Mesenchymal stem cell (in vitro differentiated cells and primary cell): ENCODE measurements at regions not wholly inside any gene's neighbourhood (a gene's known extent, or its start where the extent isn't known, plus 50 kb on each side); places are given as distances from the start of the nearest gene placed in this dataset.

Source experiments
- DNase-seq: peaks from one replicate; pipeline ENCODE4 v3.0.0-alpha.2; 2013
- H2AFZ ChIP-seq: one replicate; pipeline ENCODE4 v1.6.1; 2013; ENCODE audit warnings: low read depth, mild to moderate bottlenecking, control low read depth, inconsistent platforms, low read length, moderate library complexity
- H2AK5ac ChIP-seq: 2 replicates; pipeline ENCODE4 v1.6.1; 2013; ENCODE audit warnings: low read length, moderate library complexity, mild to moderate bottlenecking, inconsistent platforms; ENCODE audit not compliant: severe bottlenecking
- H2BK120ac ChIP-seq: one replicate; pipeline ENCODE4 v1.6.1; 2013; ENCODE audit warnings: low read depth, mild to moderate bottlenecking, inconsistent platforms, low read length, moderate library complexity
- H2BK12ac ChIP-seq, 2 experiments: one replicate each; pipeline ENCODE4 v1.6.1; 2013; ENCODE audit warnings: inconsistent platforms in 2 of 2, low read length in 2 of 2, mild to moderate bottlenecking in 2 of 2, moderate library complexity in 2 of 2, control low read depth in 1 of 2
- H2BK15ac ChIP-seq: one replicate; pipeline ENCODE4 v1.6.1; 2013; ENCODE audit warnings: mild to moderate bottlenecking, low read depth, inconsistent platforms; ENCODE audit not compliant: poor library complexity, severe bottlenecking
- H2BK5ac ChIP-seq: 2 replicates; pipeline ENCODE4 v1.6.1; 2013; ENCODE audit warnings: low read depth, mild to moderate bottlenecking, low read length, control low read depth, inconsistent platforms; ENCODE audit not compliant: poor library complexity, severe bottlenecking
- H3K14ac ChIP-seq, 2 experiments: one replicate each; pipeline ENCODE4 v1.6.1; 2013; ENCODE audit warnings: inconsistent platforms in 2 of 2, low read length in 2 of 2, control low read depth in 1 of 2, mild to moderate bottlenecking in 1 of 2, moderate library complexity in 1 of 2
- H3K18ac ChIP-seq, 2 experiments: one replicate each; pipeline ENCODE4 v1.6.1; 2013; ENCODE audit warnings: inconsistent platforms in 2 of 2, low read length in 2 of 2, control low read depth in 1 of 2, low read depth in 1 of 2, mild to moderate bottlenecking in 1 of 2
- H3K23ac ChIP-seq, 2 experiments: one replicate each; pipeline ENCODE4 v1.6.1; 2013; ENCODE audit warnings: inconsistent platforms in 2 of 2, low read length in 2 of 2, mild to moderate bottlenecking in 2 of 2, moderate library complexity in 2 of 2, control low read depth in 1 of 2
- H3K27ac ChIP-seq: 2 replicates; pipeline ENCODE4 v1.5.1; 2013; ENCODE audit warnings: mild to moderate bottlenecking, moderate library complexity, low read length, control low read depth, inconsistent platforms; ENCODE audit not compliant: poor library complexity, severe bottlenecking
- H3K27me3 ChIP-seq, 2 experiments: 2 replicates each; pipeline versions ENCODE4 v1.6.1 to v1.7.0; 2013; ENCODE audit warnings: low read length in 2 of 2, mild to moderate bottlenecking in 2 of 2, moderate library complexity in 2 of 2, control low read depth in 1 of 2, inconsistent platforms in 1 of 2; ENCODE audit not compliant: control insufficient read depth in 1 of 2, insufficient read depth in 1 of 2
- H3K36me3 ChIP-seq, 2 experiments: 2 replicates each; pipeline versions ENCODE4 v1.6.1 to v1.7.0; 2013; ENCODE audit warnings: low read length in 2 of 2, control low read depth in 1 of 2, inconsistent platforms in 1 of 2, low read depth in 1 of 2, mild to moderate bottlenecking in 1 of 2; ENCODE audit not compliant: insufficient read depth in 2 of 2, control insufficient read depth in 1 of 2
- H3K4ac ChIP-seq, 2 experiments: one replicate each; pipeline ENCODE4 v1.6.1; 2013; ENCODE audit warnings: inconsistent platforms in 2 of 2, low read length in 2 of 2, mild to moderate bottlenecking in 2 of 2, moderate library complexity in 2 of 2, control low read depth in 1 of 2, low read depth in 1 of 2
- H3K4me1 ChIP-seq: 2 replicates; pipeline ENCODE4 v1.6.1; 2013; ENCODE audit warnings: low read depth, low read length, control low read depth; ENCODE audit not compliant: control insufficient read depth, insufficient read depth
- H3K4me2 ChIP-seq: 2 replicates; pipeline ENCODE4 v1.6.1; 2013; ENCODE audit warnings: low read length, mild to moderate bottlenecking, inconsistent platforms; ENCODE audit not compliant: poor library complexity, severe bottlenecking
- H3K4me3 ChIP-seq, 2 experiments: 2 replicates each; pipeline versions ENCODE4 v1.5.1 to v1.7.0; 2013; ENCODE audit warnings: low read length in 2 of 2, mild to moderate bottlenecking in 2 of 2, control low read depth in 1 of 2, low read depth in 1 of 2; ENCODE audit not compliant: insufficient read depth in 1 of 2
- H3K79me1 ChIP-seq: replicated peaks from 2 replicates; pipeline ENCODE4 v1.6.1; 2013; ENCODE audit warnings: mild to moderate bottlenecking, control low read depth, low read length, inconsistent platforms; ENCODE audit not compliant: poor library complexity, severe bottlenecking
- H3K9ac ChIP-seq: 2 replicates; pipeline ENCODE4 v1.7.0; 2013; ENCODE audit warnings: mild to moderate bottlenecking, low read length, moderate library complexity
- H3K9me3 ChIP-seq: 2 replicates; pipeline ENCODE4 v1.7.0; 2013; ENCODE audit warnings: mild to moderate bottlenecking, low read length; ENCODE audit not compliant: control insufficient read depth
- H4K8ac ChIP-seq: one replicate; pipeline ENCODE4 v1.6.1; 2013; ENCODE audit warnings: inconsistent platforms, mild to moderate bottlenecking, low read length, moderate library complexity
- H4K91ac ChIP-seq: one replicate; pipeline ENCODE4 v1.6.1; 2013; ENCODE audit warnings: mild to moderate bottlenecking, low read length, inconsistent platforms
- WGBS: methylation state at CpG from one replicate; pipeline ENCODE4 v1.1.7; 2013; ENCODE audit warnings: mixed read lengths; 5-methylcytosine and 5-hydroxymethylcytosine counted together

GRCh38 chr5:112608975-112609374 is 128.7 kb upstream of the APC start:
- Histone ChIP-seq H2BK120ac (no peak overlapping the region), H2AFZ (no peak overlapping the region), H3K9me3 (no peaks in the 10 kb centered on the region), H2BK15ac (no peak overlapping the region), H3K79me1 (no peaks in the 10 kb centered on the region), H3K23ac (no peak overlapping the region), H3K9ac (no peak overlapping the region), H3K36me3 (no peaks in the 10 kb centered on the region), H3K4me3 (no peak overlapping the region), H2AK5ac (no peak overlapping the region), H3K4me2 (no peak overlapping the region), H2BK5ac (no peak overlapping the region), H3K27me3 (peaks cover 10 to 18% of the 10 kb centered on the region in 2 experiments), H3K18ac (no peak overlapping the region), H3K4ac (no peak overlapping the region), H3K14ac (no peak overlapping the region), H2BK12ac (no peak overlapping the region), H4K8ac (no peak overlapping the region), H3K4me1 (no peaks in the 10 kb centered on the region), H3K27ac (no peak overlapping the region), H4K91ac (no peak overlapping the region)
- DNase-seq = no peak
- 100% methylated on average over 1 of the region's 1 CpG for WGBS

DNA sequence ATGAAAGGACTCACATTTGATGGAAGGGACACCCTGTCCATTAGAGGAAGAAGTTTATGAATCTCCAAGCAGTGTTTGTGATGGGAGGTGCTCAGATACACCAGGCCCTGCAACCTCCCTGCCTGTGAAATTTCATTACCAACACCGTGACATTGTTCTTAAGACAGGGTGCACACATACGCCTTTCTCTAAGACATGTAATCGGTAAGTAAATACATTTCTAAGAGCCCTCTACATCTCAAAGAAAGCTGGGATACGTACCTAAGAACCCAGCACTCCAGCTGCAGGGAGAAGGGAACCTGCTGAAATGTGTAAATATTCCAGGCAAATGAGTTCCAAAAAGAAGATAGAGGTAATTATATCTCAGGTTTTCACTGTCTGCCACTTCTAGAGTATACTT is 125.0 kb upstream of the APC start:
- no peaks in the 10 kb centered on the region for H3K36me3 ChIP-seq
- no peak overlapping the region for H2AK5ac ChIP-seq
- no peak overlapping the region for H3K4ac ChIP-seq
- no peak overlapping the region for H3K14ac ChIP-seq
- no peak overlapping the region for H2BK5ac ChIP-seq
- H2BK120ac ChIP-seq = no peak overlapping the region
- 98% methylated on average over 3 of the region's 4 CpGs for WGBS
- H4K8ac ChIP-seq = no peak overlapping the region
- peaks cover 10 to 18% of the 10 kb centered on the region in 2 experiments for H3K27me3 ChIP-seq
- H2BK15ac ChIP-seq = no peak overlapping the region
- H3K79me1 ChIP-seq = no peaks in the 10 kb centered on the region
- no peaks in the 10 kb centered on the region for H3K4me1 ChIP-seq
- H4K91ac ChIP-seq = no peak overlapping the region
- H2AFZ ChIP-seq = no peak overlapping the region
- no peak overlapping the region for H3K18ac ChIP-seq
- H3K4me2 ChIP-seq = no peak overlapping the region
- H3K9me3 ChIP-seq = no peaks in the 10 kb centered on the region
- no peak for DNase-seq
- no peak overlapping the region for H3K27ac ChIP-seq
- no peak overlapping the region for H2BK12ac ChIP-seq
- no peak overlapping the region for H3K9ac ChIP-seq
- no peak overlapping the region for H3K23ac ChIP-seq
- no peak overlapping the region for H3K4me3 ChIP-seq

DNA sequence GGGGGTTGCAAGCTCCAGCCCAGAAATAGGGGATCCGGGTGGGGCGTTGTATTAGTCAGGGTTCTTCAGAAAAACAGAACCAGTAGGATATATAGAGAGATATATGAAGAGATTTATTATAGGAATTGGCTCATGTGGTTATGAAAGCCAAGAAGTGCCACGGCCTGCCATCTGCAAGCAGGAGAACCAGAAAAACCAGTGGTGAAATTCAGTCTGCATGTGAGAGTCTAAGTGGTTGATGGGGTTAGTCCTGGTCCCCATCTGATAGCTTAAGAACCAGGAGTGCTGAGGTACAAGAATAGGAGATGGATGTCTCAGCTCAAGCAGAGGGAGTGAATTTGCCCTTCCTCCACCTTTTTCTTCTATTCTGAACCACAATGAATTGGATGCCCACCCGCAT is 123.4 kb upstream of the APC start:
- H4K8ac ChIP-seq = no peak overlapping the region
- no peaks in the 10 kb centered on the region for H3K36me3 ChIP-seq
- no peaks in the 10 kb centered on the region for H3K79me1 ChIP-seq
- H3K4me3 ChIP-seq = no peak overlapping the region
- H2BK15ac ChIP-seq = no peak overlapping the region
- no peaks in the 10 kb centered on the region for H3K4me1 ChIP-seq
- H3K9me3 ChIP-seq = no peaks in the 10 kb centered on the region
- H2AK5ac ChIP-seq = no peak overlapping the region
- no peak overlapping the region for H4K91ac ChIP-seq
- peaks cover 10 to 15% of the 10 kb centered on the region in 2 experiments for H3K27me3 ChIP-seq
- H2BK5ac ChIP-seq = no peak overlapping the region
- H3K23ac ChIP-seq = no peak overlapping the region
- no peak for DNase-seq
- H2AFZ ChIP-seq = no peak overlapping the region
- 88% methylated on average over 3 of the region's 4 CpGs for WGBS
- H3K4ac ChIP-seq = no peak overlapping the region
- H3K14ac ChIP-seq = no peak overlapping the region
- no peak overlapping the region for H3K9ac ChIP-seq
- H3K27ac ChIP-seq = no peak overlapping the region
- H3K18ac ChIP-seq = no peak overlapping the region
- H2BK120ac ChIP-seq = no peak overlapping the region
- H3K4me2 ChIP-seq = no peak overlapping the region
- H2BK12ac ChIP-seq = no peak overlapping the region

- 60% methylated on average over 1 of the region's 1 CpG for WGBS
- no peaks in the 10 kb centered on the region for H3K79me1 ChIP-seq
- H2BK15ac ChIP-seq = no peak overlapping the region
- no peak overlapping the region for H3K4me2 ChIP-seq
- H2BK5ac ChIP-seq = no peak overlapping the region
- H2BK12ac ChIP-seq = no peak overlapping the region
- no peak for DNase-seq
- no peak overlapping the region for H4K8ac ChIP-seq
- no peak overlapping the region for H3K4ac ChIP-seq
- no peak overlapping the region for H3K27ac ChIP-seq
- H3K36me3 ChIP-seq = no peaks in the 10 kb centered on the region
- H2BK120ac ChIP-seq = no peak overlapping the region
- H3K14ac ChIP-seq = no peak overlapping the region
- H2AK5ac ChIP-seq = no peak overlapping the region
- H3K23ac ChIP-seq = no peak overlapping the region
- no peaks in the 10 kb centered on the region for H3K4me1 ChIP-seq
- no peak overlapping the region for H2AFZ ChIP-seq
- no peak overlapping the region for H3K4me3 ChIP-seq
- peaks cover 10 to 12% of the 10 kb centered on the region in 2 experiments for H3K27me3 ChIP-seq
- no peaks in the 10 kb centered on the region for H3K9me3 ChIP-seq
- no peak overlapping the region for H3K9ac ChIP-seq
- no peak overlapping the region for H3K18ac ChIP-seq
- H4K91ac ChIP-seq = no peak overlapping the region
Observed at GRCh38 chr5:112614986-112615385, 122.7 kb upstream of the APC start.
